Psoas muscle (tissue), 7 donors: ENCODE measurements at regions not wholly inside any gene's neighbourhood (a gene's known extent, or its start where the extent isn't known, plus 50 kb on each side); places are given as distances from the start of the nearest gene placed in this dataset.

ENCODE experiments used
- ATAC-seq, 4 donors: fragments of 200-7000 bp; cut with Tn5 transposase; one replicate each; pipeline ENCODE4 v1.9.1; 2020; ENCODE audit warnings: moderate library complexity in 3 of 4, mild to moderate bottlenecking in 2 of 4
- DNase-seq, 2 donors: peaks; one replicate each; pipeline ENCODE4 v3.0.0-alpha.2; 2020
- H3K27ac ChIP-seq: fragments of 200-600 bp; one replicate; pipeline ENCODE4 v1.8.0; 2022
- H3K27me3 ChIP-seq, 3 donors: fragments of 200-600 bp in 1 of 3; one replicate each; pipeline versions ENCODE4 v1.6.1 to v1.8.0; 2013 to 2022; ENCODE audit warnings: low read length in 2 of 3, mild to moderate bottlenecking in 2 of 3, moderate library complexity in 1 of 3; ENCODE audit not compliant: insufficient read depth in 3 of 3
- H3K36me3 ChIP-seq, 2 donors: fragments of 200-600 bp in 1 of 2; one replicate each; pipeline versions ENCODE4 v1.6.1 to v1.8.0; 2013 to 2022; ENCODE audit warnings: low read depth in 1 of 2, mild to moderate bottlenecking in 1 of 2, moderate library complexity in 1 of 2; ENCODE audit not compliant: insufficient read depth in 1 of 2
- H3K4me1 ChIP-seq: fragments of 200-600 bp; one replicate; pipeline ENCODE4 v1.8.0; 2022
- H3K4me3 ChIP-seq: fragments of 200-600 bp; one replicate; pipeline ENCODE4 v1.8.0; 2022; ENCODE audit warnings: mild to moderate bottlenecking
- H3K9me3 ChIP-seq: fragments of 200-600 bp; one replicate; pipeline ENCODE4 v1.8.0; 2022
- CTCF ChIP-seq: fragments of 200-600 bp; IDR thresholded peaks from one replicate; pipeline ENCODE4 v1.8.0; 2022; ENCODE audit warnings: antibody characterized with exemption
- WGBS, 3 donors: extraction: QIAGEN DNeasy Blood & Tissue Kit; methylation state at CpG; one replicate each; pipeline versions ENCODE4 v1.1.6 to v1.1.7; 2013; 5-methylcytosine and 5-hydroxymethylcytosine counted together
- intact Hi-C, 2 donors: fragments of 100-400 bp; cut with DNase I; formaldehyde crosslinking; loops; one replicate each; pipeline versions ENCODE4 v1.11.0 to v1.14.2; 2022
- donor health status: healthy with polysubstance abuse.
- donor health status: DM: no; HTN: no; CAD: no; lungs with moderate emphysema.
- donor health status: Bipolar disorder and iron deficiency.
- donor health status: healthy.
- donor health status: DM: yes; HTN: yes; CAD: no.
- donor health status: DM: no; HTN: no; CAD: no.
- donor health status: DM: yes; HTN: yes; CAD: no.

DNA sequence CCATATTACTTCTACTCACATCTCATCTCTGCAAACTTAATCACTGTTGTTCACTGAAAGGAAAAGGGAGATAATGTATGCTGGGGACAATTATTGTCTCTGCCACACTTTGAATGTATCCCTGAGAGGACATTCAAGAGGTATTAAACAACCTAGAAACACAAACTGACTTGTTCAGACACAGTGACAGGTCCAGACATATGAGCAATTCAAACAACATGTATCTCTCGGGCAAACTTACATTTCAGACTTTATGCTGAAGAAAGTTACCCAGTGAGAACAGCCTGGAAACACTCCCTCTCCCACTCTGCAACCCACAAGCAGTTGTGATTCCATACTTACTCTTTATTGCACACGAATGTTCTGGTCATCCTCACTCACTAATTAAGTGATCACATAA lies 968.7 kb upstream of the SLC10A2 start:
- Histone ChIP-seq H3K27ac (no peak overlapping the region), H3K4me3 (no peak overlapping the region), H3K9me3 (no peaks in the 10 kb centered on the region), H3K4me1 (no peaks in the 10 kb centered on the region), H3K27me3 (no peaks in the 10 kb centered on the region), H3K36me3 (no peaks in the 10 kb centered on the region)
- TF ChIP-seq CTCF = no peak
- intact Hi-C loops = no loop called here
- no peak for DNase-seq
- WGBS, 3 donors = 83 to 97% (median 89%) methylated on average over 2 of the region's 2 CpGs
- no peak for ATAC-seq

DNA sequence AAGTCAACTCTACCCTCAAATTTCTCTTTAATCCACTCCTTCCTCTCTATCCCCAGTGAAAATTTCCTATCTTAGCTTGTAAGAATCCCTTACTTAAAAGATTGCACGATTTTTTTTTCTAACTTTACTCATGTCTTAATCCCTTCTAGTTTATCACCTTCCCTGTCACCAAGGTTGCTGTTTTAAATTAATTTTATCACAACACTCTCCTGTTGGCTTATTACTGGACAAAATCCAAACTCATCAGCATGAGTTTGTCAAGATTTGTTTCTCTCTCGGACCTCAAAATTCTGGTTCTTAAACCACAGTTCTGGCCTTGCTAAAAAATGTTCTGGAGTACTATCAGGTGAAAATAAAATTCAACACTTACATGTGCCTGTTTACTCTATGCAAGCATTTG lies 959.1 kb upstream of the SLC10A2 start:
- WGBS, 3 donors = 67 to 79% (median 78%) methylated on average over 2 of the region's 2 CpGs
- Histone ChIP-seq H3K4me1 (no peaks in the 10 kb centered on the region), H3K36me3 (no peaks in the 10 kb centered on the region), H3K27me3 (no peaks in the 10 kb centered on the region), H3K27ac (no peak overlapping the region), H3K4me3 (no peak overlapping the region), H3K9me3 (no peaks in the 10 kb centered on the region)
- no peak for ATAC-seq
- no peak for DNase-seq
- TF ChIP-seq CTCF = no peak
- intact Hi-C loops = no loop called here

DNA sequence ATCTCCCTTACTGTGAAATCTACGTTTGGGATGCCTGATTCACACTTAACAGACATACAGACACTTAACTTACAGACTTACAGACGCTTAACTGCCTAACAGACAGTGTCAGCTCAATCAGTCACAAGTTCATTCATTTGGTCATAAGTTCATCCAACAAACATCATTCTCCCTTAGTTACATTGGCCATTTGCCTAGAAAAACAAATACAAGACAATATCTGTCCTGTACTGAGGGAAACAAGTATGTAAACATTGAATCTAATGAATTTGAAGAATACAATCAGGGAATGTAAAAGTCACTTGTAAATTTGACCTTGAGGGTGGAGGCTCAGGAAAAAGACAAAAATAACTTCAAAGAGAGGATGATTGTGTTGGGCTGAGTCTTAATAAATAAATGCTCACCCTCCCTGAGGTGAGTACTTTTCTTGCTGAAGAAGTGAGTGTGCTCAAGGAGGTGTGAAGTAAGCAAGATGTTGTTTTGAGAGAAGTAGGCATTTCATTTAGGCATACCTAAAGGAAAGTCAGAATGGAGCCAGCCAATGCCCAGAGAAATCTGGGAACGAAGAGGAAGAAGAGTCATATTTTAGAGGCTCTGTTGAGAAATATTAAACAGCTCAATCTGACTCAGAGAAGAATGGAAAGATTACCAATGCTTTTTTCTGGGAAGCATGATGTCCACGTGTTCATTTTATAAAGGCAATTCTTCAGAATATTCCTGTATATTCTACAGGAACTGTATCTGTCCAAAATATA lies 958.4 kb upstream of the SLC10A2 start:
- H3K27ac ChIP-seq = no peak overlapping the region
- H3K27me3 ChIP-seq = no peaks in the 10 kb centered on the region
- DNase-seq (no peak), ATAC-seq (no peak)
- H3K36me3 ChIP-seq = no peaks in the 10 kb centered on the region
- no peak overlapping the region for H3K4me3 ChIP-seq
- H3K4me1 ChIP-seq = no peaks in the 10 kb centered on the region
- H3K9me3 ChIP-seq = no peaks in the 10 kb centered on the region
- intact Hi-C loops = no loop called here
- 50 to 56% (median 54%) methylated on average over 4 of the region's 4 CpGs for WGBS, 3 donors
- no peak for TF ChIP-seq CTCF

GRCh38 chr13:104021806-104022397 lies 955.7 kb upstream of the SLC10A2 start:
- DNase-seq (no peak), ATAC-seq (no peak)
- Histone ChIP-seq H3K4me3 (no peak overlapping the region), H3K9me3 (no peaks in the 10 kb centered on the region), H3K36me3 (no peaks in the 10 kb centered on the region), H3K27me3 (no peaks in the 10 kb centered on the region), H3K4me1 (no peaks in the 10 kb centered on the region), H3K27ac (no peak overlapping the region)
- no peak for TF ChIP-seq CTCF
- WGBS, 3 donors = 72 to 90% (median 80%) methylated on average over 4 of the region's 4 CpGs
- intact Hi-C loops = no loop called here

DNA sequence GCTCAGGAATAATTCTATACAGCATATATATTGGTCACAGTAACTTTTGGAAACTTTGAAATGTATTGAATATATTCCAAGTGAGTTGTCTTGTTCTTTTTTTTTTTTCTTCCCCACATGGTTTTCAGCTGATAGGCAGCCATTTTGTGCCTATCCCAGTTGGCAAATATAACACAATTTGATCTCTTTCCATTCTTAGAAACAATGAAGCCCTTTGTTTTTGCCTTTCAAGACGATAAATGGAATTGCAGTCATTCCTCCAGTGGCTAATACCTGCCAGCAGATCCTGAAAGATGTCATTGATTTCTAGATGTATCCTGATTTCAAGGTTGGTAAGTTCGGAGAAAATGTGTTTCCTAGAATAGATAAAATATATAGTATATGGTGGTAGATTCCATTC lies 951.1 kb upstream of the SLC10A2 start:
- WGBS, 3 donors = 47 to 63% (median 51%) methylated on average over 2 of the region's 2 CpGs
- Histone ChIP-seq H3K4me1 (no peaks in the 10 kb centered on the region), H3K36me3 (no peaks in the 10 kb centered on the region), H3K27ac (no peak overlapping the region), H3K4me3 (no peak overlapping the region), H3K27me3 (no peaks in the 10 kb centered on the region), H3K9me3 (no peaks in the 10 kb centered on the region)
- no peak for TF ChIP-seq CTCF
- ATAC-seq = no peak
- no peak for DNase-seq
- intact Hi-C loops = no loop called here
